Dedifferentiated amniotic fluid mesenchymal stem cell (primary cell): ENCODE measurements at regions not wholly inside any gene's neighbourhood (a gene's known extent, or its start where the extent isn't known, plus 50 kb on each side); places are given as distances from the start of the nearest gene placed in this dataset.

Experiments used
- DNase-seq: peaks from one replicate; pipeline ENCODE4 v3.0.0-alpha.2; 2016; ENCODE audit errors: extremely low spot score

- no peak for DNase-seq
Measured at GRCh38 chr4:30450474-30450873, 269.7 kb upstream of the PCDH7 start.

GRCh38 chr4:30454504-30454903, 265.7 kb upstream of the PCDH7 start:
- no peak for DNase-seq

- DNase-seq, result no peak
Measured at GRCh38 chr4:30456716-30457115, 263.5 kb upstream of the PCDH7 start.

- no peak for DNase-seq
Measured at GRCh38 chr4:30460818-30461217, 259.4 kb upstream of the PCDH7 start.

GRCh38 chr4:30461218-30461617, 259.0 kb upstream of the PCDH7 start:
- no peak for DNase-seq

GRCh38 chr4:30462445-30463090, 257.6 kb upstream of the PCDH7 start:
- DNase-seq, result no peak

- no peak for DNase-seq
Measured at GRCh38 chr4:30471861-30472260, 248.3 kb upstream of the PCDH7 start.

- DNase-seq, result no peak
Measured at GRCh38 chr4:30473225-30473624, 246.9 kb upstream of the PCDH7 start.

GRCh38 chr4:30495251-30495650, 224.9 kb upstream of the PCDH7 start:
- no peak for DNase-seq

GRCh38 chr4:30495651-30496310, 224.4 kb upstream of the PCDH7 start:
- no peak for DNase-seq

GRCh38 chr4:30511751-30512150, 208.4 kb upstream of the PCDH7 start:
- DNase-seq, result no peak

GRCh38 chr4:30518211-30518610, 202.0 kb upstream of the PCDH7 start:
- DNase-seq, result no peak

GRCh38 chr4:30525662-30526315, 194.4 kb upstream of the PCDH7 start:
- no peak for DNase-seq

- no peak for DNase-seq
Measured at GRCh38 chr4:30535255-30535654, 184.9 kb upstream of the PCDH7 start.

- no peak for DNase-seq
Measured at GRCh38 chr4:30536231-30536630, 183.9 kb upstream of the PCDH7 start.

GRCh38 chr4:30537456-30537855, 182.7 kb upstream of the PCDH7 start:
- peak; percentile 82 for DNase-seq

- DNase-seq, result no peak
Measured at GRCh38 chr4:30538794-30539193, 181.4 kb upstream of the PCDH7 start.

- DNase-seq, result no peak
Measured at GRCh38 chr4:30543057-30543456, 177.1 kb upstream of the PCDH7 start.

GRCh38 chr4:30553151-30553550, 167.0 kb upstream of the PCDH7 start:
- DNase-seq, result no peak

GRCh38 chr4:30553706-30554105, 166.5 kb upstream of the PCDH7 start:
- DNase-seq, result no peak

- DNase-seq, result no peak
Measured at GRCh38 chr4:30555775-30556174, 164.4 kb upstream of the PCDH7 start.

GRCh38 chr4:30559481-30559880, 160.7 kb upstream of the PCDH7 start:
- DNase-seq, result no peak

GRCh38 chr4:30586850-30587249, 133.3 kb upstream of the PCDH7 start:
- DNase-seq, result no peak
